Kidney capillary endothelial cell (primary cell): ENCODE measurements at regions not wholly inside any gene's neighbourhood (a gene's known extent, or its start where the extent isn't known, plus 50 kb on each side); places are given as distances from the start of the nearest gene placed in this dataset.

ENCODE experiments used
- DNase-seq: peaks from one replicate; pipeline ENCODE4 v3.0.0-alpha.2; 2018; ENCODE audit warnings: low spot score

DNA sequence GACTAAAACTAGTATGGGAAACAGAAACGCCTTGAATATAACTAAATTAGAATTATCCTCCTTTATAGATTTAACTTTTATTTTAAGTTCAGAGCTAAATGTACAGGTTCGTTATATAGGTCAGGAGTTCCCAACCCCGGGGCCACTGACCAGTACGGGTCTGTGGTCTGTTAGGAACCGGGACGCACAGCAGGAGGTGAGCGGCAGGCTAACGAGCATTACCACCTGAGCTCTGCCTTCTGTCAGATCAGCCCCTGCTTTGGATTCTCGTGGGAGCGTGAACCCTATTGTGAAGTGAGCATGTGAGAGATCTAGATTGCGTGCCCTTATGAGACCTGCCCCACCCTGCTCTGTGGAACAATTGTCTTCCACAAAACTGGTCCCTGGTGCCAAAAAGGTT lies 51.0 kb downstream of the FAT4 start:
- DNase-seq: no peak

DNA sequence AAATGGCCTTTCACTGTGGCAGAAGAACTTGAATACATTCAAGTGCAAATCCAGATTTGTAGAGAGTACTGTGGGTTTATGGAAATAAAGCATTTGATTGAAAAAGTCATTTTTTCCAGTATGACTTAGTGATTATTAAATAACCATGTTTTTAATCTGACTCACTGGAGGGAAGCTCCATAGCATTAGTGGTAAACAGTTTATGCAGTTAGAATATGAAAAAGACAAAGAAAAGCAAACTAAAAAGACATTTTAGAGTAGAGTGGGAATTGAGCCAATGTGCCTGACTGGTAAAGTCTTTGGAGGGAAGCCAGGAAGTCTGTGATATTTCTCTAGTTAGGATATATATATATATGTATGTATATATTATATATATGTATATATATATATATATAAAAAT lies 53.4 kb downstream of the FAT4 start:
- DNase-seq: peak; percentile 19

DNA sequence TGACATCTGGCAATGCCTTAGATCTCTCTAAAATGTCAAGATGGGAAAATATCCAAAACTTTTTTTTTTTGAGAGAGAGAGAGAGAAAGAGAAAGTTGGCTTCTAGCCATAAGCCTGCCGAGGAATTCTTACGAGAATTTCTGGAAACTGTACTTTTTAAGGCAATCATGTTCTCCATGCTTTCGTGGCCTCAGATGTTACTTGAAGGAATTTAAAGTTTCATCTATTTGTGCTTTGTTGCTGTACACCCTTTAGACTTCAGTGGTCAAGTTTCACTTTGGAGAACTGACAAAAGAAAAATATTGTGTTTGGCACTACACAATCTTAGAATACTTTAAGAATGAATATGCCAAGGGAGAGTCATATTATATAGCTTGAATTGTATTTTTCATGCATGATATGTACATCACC lies 53.9 kb downstream of the FAT4 start:
- DNase-seq: peak; percentile 25

DNA sequence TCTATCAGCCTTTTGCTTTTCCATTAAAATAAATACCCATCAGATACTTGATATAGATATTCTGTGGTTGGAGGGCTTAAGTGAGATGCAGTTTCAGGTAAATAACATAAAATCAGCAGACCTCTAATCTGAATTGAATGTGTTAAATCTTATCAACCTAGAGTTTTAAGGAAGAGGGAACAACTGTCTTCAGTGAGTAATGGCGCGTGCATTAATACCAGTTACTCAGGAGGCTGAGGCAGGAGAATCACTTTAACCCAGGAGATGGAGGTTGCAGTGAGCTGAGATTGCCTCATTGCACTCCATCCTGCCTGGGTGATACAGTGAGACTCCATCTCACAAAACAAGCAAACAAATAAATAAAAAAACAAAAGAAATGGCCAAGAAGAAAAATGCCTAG lies 54.3 kb downstream of the FAT4 start:
- DNase-seq: no peak

DNA sequence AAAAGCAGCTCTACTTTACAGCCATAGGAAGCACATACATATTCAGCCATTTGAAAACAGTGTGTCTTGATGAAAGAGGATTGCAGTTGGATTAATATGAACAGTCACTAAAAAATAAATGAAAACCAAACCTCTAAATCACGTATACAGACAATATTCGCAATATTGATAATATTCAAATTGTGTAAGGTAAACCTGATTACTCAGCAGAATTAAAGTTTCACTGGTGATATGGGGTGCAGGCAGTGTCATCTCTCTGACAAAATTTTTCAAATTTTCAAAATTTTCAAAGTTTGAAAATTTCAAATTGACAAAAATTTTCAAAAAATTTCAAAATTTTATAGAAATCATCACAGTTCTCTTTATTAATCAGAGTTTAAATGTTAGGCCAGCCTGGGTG lies 55.7 kb downstream of the FAT4 start:
- no peak for DNase-seq

DNA sequence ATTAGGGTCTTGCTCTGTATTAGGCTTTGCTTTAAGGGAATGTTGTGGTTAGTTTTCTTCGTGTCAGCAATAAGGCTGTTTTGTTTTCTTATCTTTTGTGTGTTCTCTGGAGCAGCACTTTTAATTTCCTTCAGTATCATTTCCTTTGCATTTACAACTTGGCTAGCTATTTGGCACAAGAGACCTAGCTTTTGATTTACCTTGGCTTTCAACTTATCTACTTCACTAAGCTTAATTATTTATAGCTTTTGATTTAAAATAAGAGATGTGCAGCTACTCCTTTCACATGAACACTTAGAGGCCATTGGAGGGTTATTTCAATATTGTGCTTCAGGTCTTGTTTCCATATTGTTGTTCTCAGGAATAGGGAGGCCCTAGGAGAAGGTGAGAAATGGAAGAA lies 68.2 kb downstream of the FAT4 start:
- no peak for DNase-seq

DNA sequence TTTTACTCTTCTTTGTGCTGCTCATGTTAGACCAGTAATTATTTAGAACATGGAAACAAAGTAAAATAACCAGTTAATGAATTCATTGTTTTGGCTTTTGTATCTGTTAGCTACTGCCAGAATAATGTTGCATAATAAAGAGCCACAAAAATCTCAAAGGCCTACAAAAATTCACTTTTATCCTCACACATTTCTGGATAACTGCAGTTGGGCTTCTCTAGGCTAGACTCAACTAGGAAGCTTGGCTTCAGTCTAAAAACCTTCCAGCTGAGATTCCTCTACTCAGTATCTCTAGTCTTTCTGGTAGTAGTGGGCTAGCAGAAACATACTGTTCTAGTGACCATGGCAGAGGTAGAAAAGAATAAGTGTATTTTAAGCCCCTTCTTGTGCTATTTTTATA lies 73.0 kb downstream of the FAT4 start:
- DNase-seq: no peak

DNA sequence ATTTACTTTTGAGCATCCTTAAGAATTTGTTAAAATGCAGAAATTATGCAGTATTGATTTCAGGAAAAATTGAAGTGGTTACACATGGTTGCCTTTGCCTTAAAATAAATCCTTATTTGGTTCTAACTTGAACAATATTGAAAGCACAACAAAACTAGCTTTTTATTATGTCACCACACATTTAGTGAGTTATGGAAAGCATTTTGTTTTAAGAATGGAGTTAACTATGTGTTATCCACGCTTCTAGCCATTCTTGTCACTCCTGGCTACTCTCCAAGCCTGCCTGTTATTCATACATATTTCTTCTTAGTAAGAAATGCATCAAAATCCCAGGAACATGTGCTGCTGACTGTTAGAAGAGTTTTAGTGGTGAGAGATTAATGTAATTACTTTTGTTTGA lies 73.9 kb downstream of the FAT4 start:
- DNase-seq: peak; percentile 46

DNA sequence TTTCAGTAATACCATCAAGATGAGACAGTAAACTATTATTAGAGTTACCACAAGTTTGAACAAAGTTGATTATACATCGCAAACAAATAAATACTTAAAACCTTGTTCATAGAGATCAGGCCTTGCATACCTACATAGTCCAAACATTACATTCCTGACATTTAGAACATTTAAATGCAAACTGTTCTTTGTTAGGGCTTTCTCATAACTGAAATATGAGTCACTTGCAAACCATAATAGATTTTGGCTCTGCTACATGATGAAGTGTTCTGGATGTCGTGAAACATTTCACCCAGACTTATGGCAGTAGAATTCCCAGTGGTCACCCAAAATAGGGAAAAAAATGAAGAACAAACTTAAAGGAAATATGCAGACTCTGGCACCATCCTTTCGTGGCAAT lies 75.0 kb downstream of the FAT4 start:
- DNase-seq: peak; percentile 87

DNA sequence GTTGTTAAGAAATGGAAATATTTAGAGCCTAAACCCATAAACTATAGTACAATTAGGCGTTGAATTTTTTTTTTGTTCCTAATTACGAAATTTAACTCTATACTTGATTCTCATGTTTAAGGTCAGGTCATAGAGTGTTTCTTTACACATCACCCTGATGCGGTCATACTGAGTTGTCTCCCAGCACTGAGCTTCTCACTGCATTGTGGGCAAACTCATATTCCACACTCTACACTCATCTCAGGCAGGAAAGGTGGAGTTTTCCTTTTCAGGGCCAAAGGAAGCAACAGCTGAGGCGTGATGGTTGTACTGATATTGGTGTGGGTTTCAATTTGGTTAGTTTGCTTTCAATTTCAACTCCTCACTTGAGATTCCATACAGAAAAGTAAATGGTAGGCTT lies 75.4 kb downstream of the FAT4 start:
- peak; percentile 64 for DNase-seq

DNA sequence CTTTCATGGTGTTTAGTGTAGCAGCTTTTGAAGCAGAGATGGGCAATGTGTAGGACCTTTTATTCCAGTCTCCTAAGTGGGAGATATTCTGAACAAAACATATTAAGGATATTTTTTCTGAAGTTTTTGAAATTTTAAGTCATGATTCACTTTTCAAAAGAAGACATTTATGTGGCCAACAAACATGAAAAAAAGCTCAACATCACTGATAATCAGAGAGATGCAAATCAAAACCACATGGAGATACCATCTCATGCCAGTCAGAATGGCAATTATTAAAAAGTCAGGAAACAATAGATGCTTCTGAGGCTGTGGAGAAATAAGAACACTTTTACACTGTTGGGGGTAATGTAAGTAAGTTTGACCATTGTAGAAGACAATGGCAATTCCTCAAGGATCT lies 76.0 kb downstream of the FAT4 start:
- DNase-seq: peak; percentile 8

DNA sequence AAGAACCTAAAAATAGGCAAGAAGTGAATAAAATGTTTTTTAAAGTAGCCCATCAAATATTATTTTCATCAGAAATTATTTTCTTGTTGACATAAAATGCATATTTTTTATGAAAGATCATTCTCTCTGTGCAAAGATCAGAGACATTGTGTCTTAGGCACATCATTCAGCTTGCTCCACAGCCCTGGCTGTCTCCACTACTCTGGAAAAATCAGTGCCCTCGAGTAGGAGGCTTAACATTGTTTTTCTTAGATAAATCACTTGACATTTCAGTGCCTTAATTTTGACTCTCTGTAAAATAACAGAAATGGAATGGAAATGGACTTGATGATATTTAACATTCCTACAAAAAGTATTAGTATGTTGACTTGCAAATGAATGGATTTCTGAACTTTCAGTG lies 77.9 kb downstream of the FAT4 start:
- no peak for DNase-seq

DNA sequence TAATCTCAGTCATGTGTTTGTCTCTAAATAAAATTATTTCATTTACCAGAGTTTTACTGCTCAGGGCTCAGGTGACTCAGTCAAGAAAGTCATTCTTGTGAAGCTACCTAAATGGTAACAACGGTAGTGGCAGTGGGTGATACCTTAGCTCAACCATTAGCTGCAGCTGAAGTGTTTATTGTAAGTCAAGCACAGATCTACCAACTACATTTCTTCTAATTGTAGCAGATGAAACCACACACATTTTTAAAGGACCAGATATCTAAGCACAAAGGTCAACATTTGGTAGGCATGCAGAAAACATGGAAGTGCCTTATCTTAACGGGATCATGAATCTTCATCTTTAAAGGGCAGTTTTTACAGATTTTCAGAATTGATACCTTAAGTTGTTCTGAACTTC lies 79.1 kb downstream of the FAT4 start:
- no peak for DNase-seq

DNA sequence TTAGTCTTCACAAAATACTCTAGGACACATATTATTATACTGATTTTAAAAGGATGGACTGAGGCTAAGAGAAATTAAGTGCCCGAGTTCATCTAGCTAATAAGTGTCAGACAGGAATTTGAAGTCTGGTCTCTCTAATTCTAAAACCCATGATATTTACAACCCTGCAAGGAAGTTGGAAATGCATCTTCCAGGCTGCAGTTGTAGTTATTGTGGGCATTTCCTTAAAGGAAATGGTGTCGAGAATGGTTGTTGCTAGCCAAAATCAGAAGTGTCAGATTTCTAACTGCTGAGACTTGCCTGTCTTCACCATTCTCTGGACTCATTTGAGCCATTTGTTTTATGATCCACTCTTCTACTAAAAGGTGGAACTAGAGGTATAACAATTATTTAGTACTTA lies 82.5 kb downstream of the FAT4 start:
- DNase-seq: peak; percentile 30

DNA sequence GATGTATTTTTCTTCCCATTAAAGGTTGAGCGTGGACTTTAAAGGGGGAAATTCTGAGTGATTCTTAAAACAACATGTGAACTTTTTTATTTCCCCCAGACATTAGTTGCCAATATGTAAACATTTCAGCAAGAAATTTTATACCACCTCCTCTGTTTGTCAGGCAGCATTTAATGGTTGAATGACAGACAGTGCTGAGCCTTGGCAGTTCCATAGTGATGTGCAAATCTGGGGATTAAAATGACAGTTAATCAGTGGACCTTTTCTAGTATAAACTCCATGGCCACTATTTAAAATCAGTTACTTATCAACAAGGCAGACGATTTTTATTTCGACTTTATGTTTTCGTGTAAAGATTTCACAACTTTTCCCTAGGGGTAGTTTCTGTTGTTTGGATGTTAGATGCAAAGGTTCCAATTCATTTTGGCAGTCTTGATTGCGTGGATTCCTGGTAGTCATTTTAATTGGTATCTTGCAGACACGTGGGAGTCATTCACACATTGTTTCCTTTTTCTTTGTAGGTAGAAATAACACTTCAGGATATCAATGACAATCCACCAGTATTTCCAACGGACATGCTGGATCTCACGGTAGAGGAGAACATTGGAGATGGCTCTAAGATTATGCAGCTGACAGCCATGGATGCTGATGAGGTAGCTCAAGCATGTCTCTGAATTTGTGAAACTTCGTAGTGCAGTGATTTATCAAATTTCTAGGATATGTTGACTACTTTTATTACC lies 83.7 kb downstream of the FAT4 start:
- no peak for DNase-seq

DNA sequence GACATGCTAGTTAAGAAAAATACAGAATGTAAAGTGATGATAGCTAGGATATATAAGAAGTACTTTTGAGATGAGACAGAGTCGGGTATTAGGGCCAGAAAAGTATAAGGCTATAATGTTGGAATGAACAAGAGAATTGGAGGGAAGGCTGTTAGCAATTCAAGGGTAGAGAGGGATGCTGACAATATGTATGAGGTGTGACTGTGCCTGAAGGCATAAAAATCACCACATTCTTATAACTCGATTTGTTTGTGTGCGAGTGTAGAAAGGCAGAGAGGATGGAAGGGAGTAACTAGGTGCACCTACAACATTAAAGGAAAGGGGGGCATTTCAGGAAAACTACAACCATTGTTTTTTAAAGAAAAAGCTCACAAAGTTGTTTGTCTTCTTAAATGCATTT lies 86.0 kb downstream of the FAT4 start:
- no peak for DNase-seq

DNA sequence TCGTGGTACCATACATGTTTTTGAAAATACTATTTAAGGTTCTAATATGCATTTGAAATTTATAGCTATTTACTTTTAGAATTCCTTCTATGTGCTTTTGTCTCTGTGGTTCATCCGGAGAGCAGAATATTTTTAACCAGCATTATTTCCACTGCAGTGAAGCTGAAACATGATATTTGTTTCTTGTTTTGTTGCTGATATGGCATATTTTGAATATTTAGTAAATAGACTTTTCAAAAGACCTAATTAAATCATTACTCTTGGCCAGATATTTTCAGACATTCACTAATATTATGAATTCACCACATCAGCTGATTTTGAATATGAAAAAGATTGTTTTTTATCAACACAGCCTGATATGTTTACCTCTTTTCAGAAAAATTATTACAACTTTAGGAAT lies 87.0 kb downstream of the FAT4 start:
- no peak for DNase-seq

DNA sequence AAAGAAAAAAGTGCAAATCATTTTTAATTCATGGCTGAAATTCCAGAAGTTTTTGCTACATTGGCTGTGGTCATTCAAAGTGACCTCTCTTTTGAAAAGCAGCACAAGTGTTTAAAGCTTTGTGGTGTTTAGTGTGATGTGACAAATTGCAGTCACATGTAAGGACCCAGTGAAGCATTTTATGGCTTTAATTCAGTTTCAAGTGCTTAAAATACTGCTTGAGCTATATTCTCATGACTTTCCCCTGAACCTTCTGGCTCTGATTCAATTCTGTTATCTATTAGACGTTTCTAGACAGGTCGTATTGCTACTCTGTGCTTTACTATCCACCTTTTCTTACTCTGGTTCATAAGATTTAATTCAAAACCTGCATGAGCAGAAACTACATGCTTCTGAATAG lies 105.8 kb downstream of the FAT4 start:
- no peak for DNase-seq

DNA sequence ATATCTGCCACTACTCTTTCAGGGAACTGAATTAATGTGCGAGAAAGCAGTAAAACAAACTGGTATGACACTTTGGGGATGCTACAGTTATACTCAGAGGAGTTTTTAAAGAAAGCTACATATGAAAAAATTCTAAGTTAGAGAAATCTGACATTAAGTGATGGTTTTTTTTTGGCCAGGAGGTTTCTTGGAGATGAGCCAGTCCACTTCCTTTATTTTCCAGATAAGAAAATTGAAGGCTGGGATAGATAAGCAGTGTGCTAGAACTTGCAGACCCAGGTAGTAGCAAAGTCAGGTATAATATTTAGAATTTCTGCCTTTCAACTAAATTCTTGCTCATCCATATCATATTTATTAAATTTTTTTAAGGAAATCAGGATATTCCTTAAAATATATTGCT lies 106.8 kb downstream of the FAT4 start:
- DNase-seq: no peak

DNA sequence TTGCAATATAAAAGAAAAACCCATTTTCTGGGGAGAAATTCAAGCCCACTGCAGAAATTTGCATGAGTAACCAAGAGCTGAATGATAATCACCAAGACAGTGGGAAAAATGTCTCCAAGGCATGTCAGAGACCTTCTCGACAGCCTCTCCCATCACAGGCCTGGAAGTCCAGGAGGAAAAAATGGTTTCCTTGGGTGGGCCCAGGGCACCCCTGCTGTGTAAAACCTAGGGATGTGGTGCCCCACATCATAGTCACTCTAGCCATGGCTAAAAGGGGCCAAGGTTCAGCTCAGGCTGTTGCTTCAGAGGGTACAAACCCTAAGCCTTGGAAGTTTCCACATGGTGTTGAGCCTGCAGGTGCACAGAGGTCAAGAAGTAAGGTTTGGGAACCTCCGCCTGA lies 108.4 kb downstream of the FAT4 start:
- DNase-seq: no peak

DNA sequence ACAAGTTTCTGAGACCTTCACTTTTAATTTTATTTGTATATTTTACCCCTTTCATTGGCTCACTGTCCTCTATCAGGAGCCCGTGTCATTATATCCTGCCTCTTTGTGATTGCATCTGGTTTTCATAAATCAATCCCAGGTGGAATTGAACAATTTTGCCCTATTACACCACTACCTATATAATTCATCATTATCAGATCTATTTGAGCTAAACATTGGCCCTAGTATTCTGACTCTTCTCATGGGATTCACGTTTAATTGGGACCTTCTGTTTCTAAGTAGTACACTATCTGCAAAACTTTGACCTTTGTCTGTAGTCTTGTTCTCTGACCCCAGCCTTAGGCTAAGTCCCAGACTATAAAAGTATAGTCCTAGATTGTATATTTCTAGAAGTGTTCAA lies 114.1 kb downstream of the FAT4 start:
- no peak for DNase-seq

DNA sequence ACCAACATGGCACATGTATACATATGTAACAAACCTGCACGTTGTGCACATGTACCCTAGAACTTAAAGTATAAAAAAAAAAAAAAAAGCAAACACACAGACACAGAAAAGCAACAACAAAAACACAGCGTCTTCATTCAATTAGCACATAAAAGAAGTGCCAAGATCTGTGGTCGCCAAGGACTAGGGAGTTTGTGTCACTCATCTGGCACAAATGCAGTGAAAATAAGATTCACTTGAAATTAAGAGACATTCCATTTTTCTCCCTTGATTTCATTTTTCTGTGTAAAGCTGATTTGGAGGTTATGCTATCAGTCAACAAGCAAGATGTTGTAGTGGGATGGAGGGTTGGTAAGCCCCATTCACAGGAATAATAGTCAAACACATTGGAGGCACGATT lies 115.3 kb downstream of the FAT4 start:
- DNase-seq: no peak

DNA sequence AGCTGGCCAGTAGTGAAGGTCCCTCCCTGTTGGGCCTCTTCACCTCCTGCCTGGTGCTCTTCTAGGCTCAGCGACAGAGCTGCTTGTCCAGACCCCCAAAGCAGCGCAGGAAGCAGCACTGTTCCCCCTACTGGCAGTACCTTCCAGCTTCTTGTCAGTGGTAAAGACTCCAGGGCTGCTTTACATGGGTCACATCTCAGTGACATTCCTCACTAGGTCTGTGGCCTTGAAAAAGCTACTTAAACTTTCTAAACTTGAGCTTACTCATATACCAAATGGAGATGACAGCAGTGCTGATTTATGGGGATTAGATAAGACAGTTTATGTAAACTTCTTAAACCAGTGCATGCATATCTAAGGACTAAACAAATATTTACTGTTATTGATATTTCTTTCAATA lies 117.3 kb downstream of the FAT4 start:
- no peak for DNase-seq

DNA sequence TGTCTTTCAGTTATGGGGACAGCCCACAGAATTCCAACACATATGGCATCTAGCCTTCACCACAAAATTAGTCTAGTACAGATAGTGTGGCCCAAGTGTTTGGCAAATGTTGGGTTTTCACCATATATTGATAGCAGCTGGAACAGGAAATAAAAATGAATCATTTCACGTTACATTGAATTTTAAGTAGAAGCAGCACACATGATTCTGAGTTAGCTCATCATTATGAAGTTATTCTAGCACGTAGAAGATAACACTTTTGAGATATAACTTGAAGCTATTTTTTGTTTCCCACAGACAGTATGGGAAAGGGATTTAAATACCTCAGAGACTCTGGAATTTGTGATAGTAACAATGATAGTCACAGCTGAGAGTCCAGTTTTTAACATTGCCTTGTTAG lies 118.7 kb downstream of the FAT4 start:
- DNase-seq: no peak

DNA sequence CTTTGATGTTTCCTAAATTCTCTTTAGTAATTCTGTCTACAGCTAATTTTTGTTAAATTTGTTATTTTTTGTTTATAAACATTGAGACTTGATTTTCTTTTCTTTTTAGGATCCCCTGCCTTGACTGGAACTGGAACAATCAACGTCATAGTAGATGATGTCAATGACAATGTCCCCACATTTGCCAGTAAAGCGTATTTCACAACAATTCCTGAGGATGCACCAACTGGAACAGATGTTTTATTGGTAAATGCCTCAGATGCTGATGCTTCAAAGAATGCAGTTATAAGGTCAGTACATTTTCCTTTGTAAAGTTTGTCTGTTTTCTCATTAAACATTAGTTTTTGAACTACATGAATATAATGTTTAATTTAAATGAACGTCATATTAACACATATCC lies 119.4 kb downstream of the FAT4 start:
- no peak for DNase-seq
